Prostate gland (tissue), 2 donors: ENCODE measurements at regions not wholly inside any gene's neighbourhood (a gene's known extent, or its start where the extent isn't known, plus 50 kb on each side); places are given as distances from the start of the nearest gene placed in this dataset.

Experiments used
- POLR2AphosphoS5 ChIP-seq: sonication (generic); formaldehyde crosslinking; IDR thresholded peaks from one replicate; pipeline ENCODE4 v1.6.1; 2017; ENCODE audit warnings: antibody characterized with exemption
- TF ChIP-seq, protein P1 (sequence below), 4 experiments: fragments of 200-600 bp in 2 of 4; fragments of 450-650 bp in 2 of 4; sonication (generic) in 2 of 4; IDR thresholded peaks; 1 replicate in 3 of 4; 2 replicates in 1 of 4; pipeline ENCODE4 v1.5.1; 2016 to 2019; ENCODE audit warnings: antibody characterized with exemption in 4 of 4, mild to moderate bottlenecking in 2 of 4, moderate library complexity in 2 of 4

DNA sequence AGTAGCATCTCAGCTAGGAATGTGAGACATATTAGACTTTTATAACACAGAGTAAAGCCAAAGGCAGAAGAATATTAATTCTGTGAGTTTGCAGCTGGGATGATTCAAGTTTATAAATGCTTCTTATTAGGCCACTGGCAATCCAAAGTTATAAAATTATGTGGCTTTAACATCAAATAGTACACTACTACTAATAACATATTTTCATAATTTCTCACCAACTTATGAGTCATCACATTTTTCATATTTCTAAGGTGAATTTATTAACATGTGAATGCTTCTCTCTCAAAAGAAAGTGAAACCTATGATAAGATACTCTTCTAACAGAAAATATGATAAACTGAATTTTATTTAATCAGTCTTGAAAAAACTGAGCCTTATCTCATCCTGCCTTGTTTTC, 1348.2 kb upstream of the ALCAM start:
- TF ChIP-seq, protein P1, sequence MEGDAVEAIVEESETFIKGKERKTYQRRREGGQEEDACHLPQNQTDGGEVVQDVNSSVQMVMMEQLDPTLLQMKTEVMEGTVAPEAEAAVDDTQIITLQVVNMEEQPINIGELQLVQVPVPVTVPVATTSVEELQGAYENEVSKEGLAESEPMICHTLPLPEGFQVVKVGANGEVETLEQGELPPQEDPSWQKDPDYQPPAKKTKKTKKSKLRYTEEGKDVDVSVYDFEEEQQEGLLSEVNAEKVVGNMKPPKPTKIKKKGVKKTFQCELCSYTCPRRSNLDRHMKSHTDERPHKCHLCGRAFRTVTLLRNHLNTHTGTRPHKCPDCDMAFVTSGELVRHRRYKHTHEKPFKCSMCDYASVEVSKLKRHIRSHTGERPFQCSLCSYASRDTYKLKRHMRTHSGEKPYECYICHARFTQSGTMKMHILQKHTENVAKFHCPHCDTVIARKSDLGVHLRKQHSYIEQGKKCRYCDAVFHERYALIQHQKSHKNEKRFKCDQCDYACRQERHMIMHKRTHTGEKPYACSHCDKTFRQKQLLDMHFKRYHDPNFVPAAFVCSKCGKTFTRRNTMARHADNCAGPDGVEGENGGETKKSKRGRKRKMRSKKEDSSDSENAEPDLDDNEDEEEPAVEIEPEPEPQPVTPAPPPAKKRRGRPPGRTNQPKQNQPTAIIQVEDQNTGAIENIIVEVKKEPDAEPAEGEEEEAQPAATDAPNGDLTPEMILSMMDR (IDR thresholded peaks at IDR 0.05): no peak
- no peak for TF ChIP-seq POLR2AphosphoS5
